DND-41 (cell line): ENCODE measurements at regions not wholly inside any gene's neighbourhood (a gene's known extent, or its start where the extent isn't known, plus 50 kb on each side); places are given as distances from the start of the nearest gene placed in this dataset.

Experiments
- CTCF ChIP-seq: IDR thresholded peaks from 2 replicates; pipeline ENCODE4 v1.5.1; 2012; ENCODE audit warnings: borderline replicate concordance, low read length, moderate library complexity, mild to moderate bottlenecking; ENCODE audit not compliant: poor library complexity, severe bottlenecking; ENCODE audit errors: extremely low read depth
- EZH2 ChIP-seq: IDR thresholded peaks from 3 replicates; pipeline ENCODE4 v1.6.1; 2012; ENCODE audit warnings: borderline replicate concordance, low read depth, mild to moderate bottlenecking, moderate library complexity, low read length, inconsistent platforms; ENCODE audit not compliant: severe bottlenecking

- no peak for TF ChIP-seq CTCF
- no peak for TF ChIP-seq EZH2
Measured at GRCh38 chr9:29004988-29005387, 1431.7 kb upstream of the C9orf72 start.
